ENCODE measurements at regions not wholly inside any gene's neighbourhood (a gene's known extent, or its start where the extent isn't known, plus 50 kb on each side); places are given as distances from the start of the nearest gene placed in this dataset.

- DNase-seq: no peak
These were observed 220.0 kb upstream of the NR4A3 start for GRCh38 chr9:99601571-99602111.

DNA sequence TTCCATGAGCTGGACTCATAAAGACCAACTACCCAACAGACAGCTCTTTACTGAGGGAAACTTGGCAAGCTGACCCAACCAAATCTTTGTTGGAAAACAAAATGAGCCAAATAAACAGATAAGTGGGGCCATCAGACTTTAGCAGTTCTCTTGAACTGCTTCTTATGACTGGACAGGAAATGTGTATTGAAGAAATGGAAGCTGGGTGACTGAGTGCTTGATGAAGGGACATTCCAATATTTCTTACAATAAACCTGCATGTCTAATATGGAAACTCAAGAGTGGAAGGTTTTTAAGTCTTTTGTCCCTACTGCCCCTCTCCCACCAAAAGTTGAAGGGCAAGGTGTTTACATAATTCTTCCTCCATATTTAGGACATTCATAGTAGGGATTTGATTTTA lies 218.8 kb upstream of the NR4A3 start:
- DNase-seq: no peak

- DNase-seq: no peak
These were observed 216.5 kb upstream of the NR4A3 start for GRCh38 chr9:99605016-99605743.

DNA sequence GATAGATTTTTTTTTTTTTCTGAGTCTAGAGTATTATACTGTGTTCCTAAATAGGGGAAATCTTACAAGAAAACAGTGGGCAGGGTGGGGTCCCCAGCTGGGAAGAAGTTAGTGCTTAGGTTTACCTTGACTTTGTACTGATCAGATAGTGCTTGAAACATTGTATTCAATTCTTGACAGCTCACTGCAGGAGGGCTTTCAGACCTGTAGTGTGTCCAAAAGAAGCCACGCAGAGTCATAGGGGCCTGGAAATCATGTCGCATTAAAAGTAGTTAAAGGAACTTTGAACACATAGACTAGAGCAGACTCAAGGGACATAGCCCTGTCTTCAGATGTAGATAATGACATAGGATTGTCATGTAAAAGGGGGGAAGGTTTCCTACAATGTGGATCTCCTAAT lies 215.4 kb upstream of the NR4A3 start:
- DNase-seq: no peak

DNA sequence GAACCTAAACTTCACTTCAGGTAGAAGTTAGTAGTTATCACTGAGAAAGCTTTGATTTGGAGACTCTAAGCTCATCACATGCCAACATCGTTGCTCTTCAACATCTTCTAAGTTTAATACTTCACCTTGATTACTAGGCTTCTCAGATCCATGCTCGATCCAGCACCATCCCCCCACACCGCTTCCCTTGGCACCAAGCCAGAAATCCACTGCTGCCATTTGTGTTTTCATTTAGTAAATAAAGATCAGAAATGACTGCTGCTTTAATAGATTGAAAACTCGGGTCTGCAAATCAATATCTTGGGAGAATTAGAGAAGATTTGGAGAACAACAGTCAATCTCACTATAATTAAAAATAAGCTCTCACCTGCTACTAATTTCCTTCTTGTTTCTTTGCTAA lies 214.7 kb upstream of the NR4A3 start:
- DNase-seq: no peak

GRCh38 chr9:99607842-99608448 lies 213.7 kb upstream of the NR4A3 start:
- DNase-seq: no peak

DNA sequence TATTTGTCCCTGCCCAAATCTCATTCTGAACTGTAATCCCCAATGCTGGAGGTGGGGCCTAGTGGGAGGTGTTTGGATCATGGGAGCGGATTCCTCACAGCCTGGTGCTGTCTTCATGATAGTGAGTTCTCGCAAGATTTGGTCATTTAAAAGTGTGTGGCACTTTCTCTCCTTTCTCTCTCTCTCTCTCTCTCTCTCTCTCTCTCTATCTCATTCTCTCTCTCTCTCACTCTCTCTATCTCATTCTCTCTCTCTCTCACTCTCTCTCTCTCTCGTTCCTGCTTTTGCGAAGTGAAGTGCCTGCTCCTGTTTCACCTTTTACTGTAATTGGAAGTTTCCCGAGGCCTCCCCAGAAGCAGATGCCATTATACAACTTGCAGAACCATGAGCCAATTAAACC lies 207.3 kb upstream of the NR4A3 start:
- DNase-seq: no peak

- no peak for DNase-seq
These were observed 200.6 kb upstream of the NR4A3 start for GRCh38 chr9:99621040-99621439.

GRCh38 chr9:99622679-99623078 lies 199.0 kb upstream of the NR4A3 start:
- no peak for DNase-seq

DNA sequence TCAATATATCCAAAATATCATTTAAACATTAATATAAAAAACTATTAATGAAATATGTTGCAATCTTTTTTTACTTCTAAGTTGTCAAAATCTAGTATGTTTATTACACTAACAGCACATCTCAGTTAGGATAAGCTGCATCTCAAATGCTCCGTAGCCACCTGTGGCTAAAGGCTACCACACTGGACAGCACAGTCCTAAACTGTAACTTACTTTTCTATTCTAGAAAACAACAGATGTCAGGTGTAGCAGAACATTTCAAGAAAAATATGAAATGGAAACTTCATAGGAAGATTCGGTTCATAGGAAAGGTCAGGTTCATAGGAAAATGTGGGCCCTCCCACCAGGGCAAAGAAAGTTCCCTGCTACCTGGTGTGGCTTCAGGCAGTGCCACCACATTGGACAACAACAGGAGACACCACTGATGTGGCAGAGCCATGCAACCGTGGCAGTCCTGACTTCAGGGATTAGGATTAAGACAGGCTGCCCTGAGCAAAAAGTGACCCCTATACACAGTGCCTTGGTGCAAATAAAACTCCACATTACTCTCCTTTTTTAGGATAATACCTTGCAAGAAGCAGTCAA lies 197.8 kb upstream of the NR4A3 start:
- no peak for DNase-seq

GRCh38 chr9:99624499-99625233 lies 197.0 kb upstream of the NR4A3 start:
- DNase-seq: no peak

DNA sequence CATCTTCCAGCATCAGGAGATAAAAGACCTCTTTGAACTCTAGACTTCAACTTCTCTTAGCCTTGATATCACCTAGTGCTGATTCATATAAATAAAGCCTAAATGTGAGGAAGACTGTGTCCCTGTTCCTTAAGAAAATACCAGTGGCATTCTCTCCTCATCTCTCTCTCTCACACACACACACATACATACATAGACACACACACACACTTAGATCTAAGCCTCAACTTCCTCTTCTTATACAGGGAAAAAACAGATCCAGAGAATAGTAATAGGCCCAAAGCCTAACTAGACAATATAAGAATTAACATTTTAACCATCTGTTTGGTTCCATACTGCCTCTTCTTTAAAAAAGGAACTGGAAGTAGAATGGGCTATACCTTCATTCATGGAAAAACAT lies 195.3 kb upstream of the NR4A3 start:
- no peak for DNase-seq

DNA sequence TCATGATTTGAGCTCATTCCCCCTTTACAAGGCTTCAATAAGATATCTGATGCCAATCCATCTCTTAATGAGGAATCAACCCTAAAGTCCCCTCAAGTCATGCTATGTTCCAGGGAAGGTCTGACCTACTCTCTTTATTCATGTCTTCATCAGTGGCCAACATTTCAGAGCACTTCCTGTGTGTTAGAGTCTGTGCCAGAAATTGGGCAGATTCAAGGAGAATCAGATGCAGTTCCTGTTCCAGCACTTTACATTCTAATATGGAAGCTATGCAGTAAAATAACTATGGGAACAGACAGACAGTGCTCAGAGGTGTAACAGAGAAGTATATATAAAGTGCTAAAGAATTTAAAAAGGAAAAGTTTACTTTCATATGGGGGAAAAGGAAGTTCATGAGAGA lies 193.4 kb upstream of the NR4A3 start:
- no peak for DNase-seq

DNA sequence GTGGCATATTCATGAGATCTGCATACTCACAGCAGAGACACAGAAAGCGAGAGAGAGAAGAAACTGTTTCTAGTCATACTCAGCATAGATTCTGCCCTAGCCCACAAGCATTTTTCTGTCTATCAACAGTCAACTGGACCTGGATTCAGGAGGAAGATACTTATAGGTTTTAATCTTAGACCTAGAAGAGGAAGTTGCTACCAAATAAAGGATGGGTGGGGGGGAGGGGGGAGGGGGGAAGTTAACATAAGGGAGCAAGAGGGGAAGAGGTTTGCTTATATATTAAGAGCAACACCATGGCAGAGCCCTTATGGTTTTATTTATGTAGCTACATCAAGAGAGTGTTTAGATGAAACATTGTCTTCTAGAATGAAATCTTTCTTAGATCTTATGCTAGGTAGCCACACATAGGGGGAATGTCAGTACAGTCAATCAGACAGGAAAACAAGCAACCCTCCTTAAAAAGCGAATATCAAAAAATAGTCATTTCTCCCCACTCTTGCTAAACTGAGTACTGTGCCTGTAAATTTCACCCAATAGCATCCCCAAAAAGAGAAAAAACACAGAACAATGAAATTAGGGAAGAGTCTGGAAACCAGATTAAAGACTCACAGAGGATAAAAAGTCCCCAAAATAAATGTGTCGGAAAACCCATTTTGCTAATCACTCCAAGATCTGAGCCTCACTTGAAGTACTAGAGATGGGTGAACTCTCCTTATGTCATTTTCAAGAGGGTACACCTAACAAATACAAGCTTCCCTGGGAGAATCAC lies 192.7 kb upstream of the NR4A3 start:
- DNase-seq: no peak

DNA sequence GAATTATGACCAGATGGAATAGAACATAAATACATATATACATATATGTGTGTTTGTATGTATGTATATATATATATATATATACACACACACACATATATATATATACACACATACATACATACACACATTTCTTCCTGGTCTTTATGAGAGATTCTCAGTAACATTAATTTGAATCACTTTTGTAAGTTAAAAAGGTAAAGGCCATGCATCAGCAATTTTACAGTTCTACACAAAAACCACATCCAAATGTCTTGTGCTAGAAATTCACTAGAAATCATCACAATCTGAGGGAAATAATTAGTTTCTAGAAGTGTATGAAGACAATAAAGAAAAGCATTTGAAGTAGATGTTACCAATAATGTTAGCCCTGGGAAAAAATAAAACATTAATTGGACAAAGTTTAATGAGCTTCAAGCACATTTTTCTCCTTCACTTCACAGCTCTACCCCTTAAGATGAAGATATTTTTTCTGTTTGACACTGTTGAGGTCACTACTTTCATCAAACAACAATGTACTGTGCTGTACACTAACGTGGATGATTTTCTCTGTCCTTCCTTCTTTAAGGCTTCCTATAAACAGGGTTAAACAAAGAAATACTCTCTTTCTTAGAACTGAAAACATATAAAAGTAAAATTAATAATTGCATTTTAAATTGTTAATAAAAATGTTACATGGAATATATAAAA lies 189.2 kb upstream of the NR4A3 start:
- no peak for DNase-seq

- DNase-seq: no peak
These were observed 188.4 kb upstream of the NR4A3 start for GRCh38 chr9:99633265-99633664.

DNA sequence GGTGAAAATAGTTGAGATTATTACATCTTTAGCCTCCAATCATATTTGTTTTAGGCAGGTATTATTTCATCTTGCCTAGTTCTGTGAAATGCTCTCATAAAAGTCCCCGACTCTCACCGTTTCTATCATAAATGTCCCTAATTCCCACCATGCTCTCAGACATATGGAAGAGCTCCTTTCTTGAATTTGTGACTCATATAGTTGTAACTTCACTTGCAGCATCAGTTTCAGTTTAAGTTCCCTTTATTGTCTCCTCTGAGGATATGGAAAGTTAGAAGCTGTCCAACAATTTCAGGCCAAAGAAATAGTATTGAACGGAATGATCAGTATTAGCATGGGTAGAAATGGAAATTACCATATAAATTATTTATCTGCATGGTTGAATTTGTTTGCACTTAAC lies 187.5 kb upstream of the NR4A3 start:
- DNase-seq: no peak

GRCh38 chr9:99635032-99635431 lies 186.7 kb upstream of the NR4A3 start:
- DNase-seq: no peak

DNA sequence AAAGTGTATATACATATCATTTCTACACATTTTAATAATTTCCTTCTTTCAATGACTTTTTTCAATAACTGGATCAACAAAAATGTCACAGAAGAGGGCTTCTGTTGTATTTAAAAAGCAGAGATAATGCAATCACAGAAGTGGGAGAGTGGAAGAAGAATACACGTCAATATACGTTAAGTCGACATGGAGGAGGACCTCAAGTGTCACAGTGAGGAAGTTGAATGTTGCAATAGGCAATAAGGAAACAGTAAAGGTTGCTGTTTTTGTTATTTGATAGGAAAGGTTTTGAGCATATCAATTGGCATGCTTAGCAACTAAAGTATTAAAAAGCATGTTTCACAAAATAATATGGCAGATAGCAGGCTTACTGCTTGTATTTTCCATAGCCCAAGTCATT lies 184.0 kb upstream of the NR4A3 start:
- no peak for DNase-seq

DNA sequence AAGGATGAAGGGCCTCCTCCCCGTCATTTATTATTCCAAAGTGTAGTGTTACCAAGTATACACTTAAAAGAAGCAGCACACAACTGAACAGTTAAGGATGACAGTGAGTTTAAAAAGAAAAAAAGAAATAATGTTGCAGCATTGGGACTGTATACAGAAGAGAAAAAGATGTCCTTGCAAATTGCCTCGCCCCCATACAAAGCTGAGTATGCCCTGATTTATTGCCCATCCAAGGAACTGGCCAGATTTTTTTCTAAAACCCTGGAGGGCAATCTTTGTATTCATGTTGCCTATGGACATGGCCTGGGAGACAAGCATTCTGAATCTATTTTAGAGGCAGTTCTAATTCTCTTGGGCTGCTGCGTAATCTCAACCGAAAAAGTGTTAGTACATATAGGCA lies 182.7 kb upstream of the NR4A3 start:
- DNase-seq: no peak

DNA sequence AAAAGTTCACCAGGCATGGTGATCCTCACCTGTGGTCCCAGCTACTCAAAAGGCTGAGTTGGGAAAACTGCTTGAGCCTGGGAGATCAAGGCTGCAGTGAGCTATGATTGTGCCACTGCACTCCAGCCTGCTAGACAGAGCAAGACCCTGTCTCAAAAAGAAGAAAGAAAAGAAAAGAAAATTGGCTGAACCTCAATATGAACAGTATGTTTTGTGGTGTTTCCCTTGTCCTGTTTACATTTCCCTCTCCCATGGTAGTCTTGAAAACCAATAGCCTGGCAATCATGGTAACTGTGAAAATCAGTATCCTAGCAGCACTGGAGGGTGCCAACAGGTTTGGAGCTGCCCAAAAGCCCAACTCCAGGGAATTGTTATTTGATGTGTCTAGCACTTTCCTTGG lies 174.1 kb upstream of the NR4A3 start:
- no peak for DNase-seq

GRCh38 chr9:99650187-99650874 lies 171.4 kb upstream of the NR4A3 start:
- DNase-seq: no peak

All from NCI-H1048 (cell line).